Endothelial cell of umbilical vein (primary cell): ENCODE measurements at regions not wholly inside any gene's neighbourhood (a gene's known extent, or its start where the extent isn't known, plus 50 kb on each side); places are given as distances from the start of the nearest gene placed in this dataset.

ENCODE experiments used
- BruUV-seq: library from RNA; stranded (reverse); fragments of 400-500 nt; replicated peaks from 2 replicates; lab custom pipeline; 2021; lab: Mats Ljungman, UMichigan
- CTCF ChIA-PET: fragments of 300-600, 350-600 bp; sonication (Branson Sonifier 250); formaldehyde crosslinking; loops from one replicate; lab custom pipeline; 2021; ENCODE audit warnings: antibody characterized with exemption, inconsistent platforms; lab: Charles Lee
- POLR2A ChIA-PET: fragments of 300-600, 350-600 bp; sonication (Branson Sonifier 250); formaldehyde crosslinking; loops from one replicate; lab custom pipeline; 2021; ENCODE audit warnings: antibody characterized with exemption, inconsistent platforms; lab: Charles Lee
- DNase-seq: peaks from one replicate; pipeline ENCODE4 v3.0.0-alpha.2; 2011; ENCODE audit warnings: low read depth, low spot score
- FAIRE-seq: peaks from 2 replicates; lab custom pipeline; 2011; peaks lifted over from hg19 to GRCh38; lab: Jason Lieb, UNC
- H2AFZ ChIP-seq: 2 replicates; pipeline ENCODE4 v1.6.0; 2012; ENCODE audit warnings: low read depth, low read length, control low read depth, inconsistent platforms
- H3K27ac ChIP-seq: 2 replicates; pipeline ENCODE4 v1.5.1; 2011; ENCODE audit warnings: low read depth, mild to moderate bottlenecking, control low read depth, low read length, moderate library complexity; ENCODE audit not compliant: insufficient read depth
- H3K27me3 ChIP-seq, 2 experiments: 2 replicates each; pipeline versions ENCODE4 v1.6.0 to v1.6.1; 2011; ENCODE audit warnings: low read length in 2 of 2, mixed read lengths in 1 of 2; ENCODE audit not compliant: control insufficient read depth in 2 of 2, insufficient read depth in 2 of 2
- H3K36me3 ChIP-seq, 2 experiments: 2 replicates in 1 of 2; 3 replicates in 1 of 2; pipeline ENCODE4 v1.5.1; 2011; ENCODE audit warnings: low read length in 2 of 2, mild to moderate bottlenecking in 1 of 2, moderate library complexity in 1 of 2; ENCODE audit not compliant: control insufficient read depth in 2 of 2, insufficient read depth in 2 of 2; ENCODE audit errors: extremely low read depth in 1 of 2
- H3K4me1 ChIP-seq: 3 replicates; pipeline ENCODE4 v1.5.1; 2011; ENCODE audit warnings: mild to moderate bottlenecking, low read length; ENCODE audit not compliant: control insufficient read depth, insufficient read depth; ENCODE audit errors: extremely low read depth
- H3K4me2 ChIP-seq: 2 replicates; pipeline ENCODE4 v1.6.1; 2011; ENCODE audit warnings: low read length, control low read depth, mixed read lengths; ENCODE audit not compliant: insufficient read depth
- H3K4me3 ChIP-seq, 3 experiments: fragments of 200-600 bp in 1 of 3; sonication (generic), shearing (Covaris generic) in 1 of 3; replicated peaks in 1 of 3; 2 replicates each; pipeline ENCODE4 v1.5.1; 2011 to 2016; ENCODE audit warnings: control low read depth in 3 of 3, low read length in 3 of 3, mild to moderate bottlenecking in 2 of 3, inconsistent platforms in 1 of 3, low read depth in 1 of 3, moderate library complexity in 1 of 3; ENCODE audit not compliant: insufficient read depth in 1 of 3
- H3K79me2 ChIP-seq: 2 replicates; pipeline ENCODE4 v1.6.0; 2012; ENCODE audit warnings: low read length, inconsistent platforms; ENCODE audit not compliant: control insufficient read depth, insufficient read depth
- H3K9ac ChIP-seq: replicated peaks from 2 replicates; pipeline ENCODE3; 2011; ENCODE audit warnings: low read length, control low read depth; ENCODE audit not compliant: insufficient read depth; ENCODE audit errors: extremely low read depth
- H3K9me1 ChIP-seq: replicated peaks from 3 replicates; pipeline ENCODE4 v1.6.0; 2011; ENCODE audit warnings: mild to moderate bottlenecking, low read length; ENCODE audit not compliant: control insufficient read depth, insufficient read depth; ENCODE audit errors: extremely low read depth
- H3K9me3 ChIP-seq: replicated peaks from 2 replicates; pipeline ENCODE4 v1.5.1; 2012; ENCODE audit warnings: low read length, inconsistent platforms; ENCODE audit not compliant: control insufficient read depth, insufficient read depth
- H4K20me1 ChIP-seq: replicated peaks from 2 replicates; pipeline ENCODE3; 2011; ENCODE audit warnings: mild to moderate bottlenecking, low read length; ENCODE audit not compliant: control insufficient read depth, insufficient read depth; ENCODE audit errors: extremely low read depth
- CTCF ChIP-seq, 2 donors: IDR thresholded peaks; 1 replicate in 1 of 2; 2 replicates in 1 of 2; pipeline ENCODE4 v1.5.1; 2011; ENCODE audit warnings: low read length in 2 of 2, mild to moderate bottlenecking in 2 of 2, moderate library complexity in 2 of 2, control low read depth in 1 of 2, inconsistent platforms in 1 of 2, low read depth in 1 of 2; ENCODE audit not compliant: insufficient read depth in 1 of 2; ENCODE audit errors: extremely low read depth in 1 of 2
- EZH2 ChIP-seq: IDR thresholded peaks from 2 replicates; pipeline ENCODE4 v1.6.1; 2012; ENCODE audit warnings: borderline replicate concordance, low read depth, mild to moderate bottlenecking, moderate library complexity, low read length, inconsistent platforms; ENCODE audit not compliant: severe bottlenecking
- FOS ChIP-seq: IDR thresholded peaks from 2 replicates; pipeline ENCODE4 v1.6.1; 2011; ENCODE audit warnings: mild to moderate bottlenecking, low read length, moderate library complexity, borderline replicate concordance; ENCODE audit not compliant: insufficient read depth
- GATA2 ChIP-seq: IDR thresholded peaks from 2 replicates; pipeline ENCODE4 v1.7.0; 2011; ENCODE audit warnings: low read depth, mild to moderate bottlenecking, moderate library complexity, mixed read lengths, low read length; ENCODE audit not compliant: insufficient read length, insufficient read depth
- JUN ChIP-seq: IDR thresholded peaks from 2 replicates; pipeline ENCODE4 v1.6.1; 2011; ENCODE audit warnings: borderline replicate concordance, low read depth; ENCODE audit not compliant: insufficient read length, insufficient read depth
- MAX ChIP-seq: IDR thresholded peaks from 2 replicates; pipeline ENCODE4 v1.6.1; 2011; ENCODE audit not compliant: insufficient read depth, insufficient read length
- MYC ChIP-seq: IDR thresholded peaks from one replicate; pipeline ENCODE4 v1.6.1; 2011; ENCODE audit warnings: mild to moderate bottlenecking, low read depth, low read length
- POLR2A ChIP-seq: IDR thresholded peaks from 2 replicates; pipeline ENCODE4 v1.6.1; 2012; ENCODE audit warnings: low read depth, mild to moderate bottlenecking, control low read depth, low read length
- POLR2AphosphoS5 ChIP-seq: IDR thresholded peaks from 2 replicates; pipeline ENCODE4 v1.6.1; 2012; ENCODE audit warnings: low read depth, mild to moderate bottlenecking, control low read depth, low read length, moderate library complexity; ENCODE audit not compliant: insufficient read depth
- dilution Hi-C: fragments of 300-500 bp; cut with MboI; formaldehyde crosslinking; loops from one replicate; pipeline ENCODE4 v1.15.0; 2019; ENCODE audit warnings: low sequenced_read_pairs; ENCODE audit not compliant: extremely low pct_ligation_motif_present
- intact Hi-C: fragments of 100-400 bp; cut with micrococcal nuclease; formaldehyde crosslinking; loops from one replicate; pipeline ENCODE4 v1.10.0; 2022

GRCh38 chr5:39661026-39661779 lies 236.4 kb upstream of the DAB2 start:
- ChIA-PET CTCF (no interaction called here), POLR2A (no interaction called here)
- Histone ChIP-seq H3K36me3 (no peaks in the 10 kb centered on the region), H4K20me1 (no peaks in the 10 kb centered on the region), H3K4me3 (no peak overlapping the region), H3K9ac (no peak overlapping the region), H3K79me2 (no peaks in the 10 kb centered on the region), H3K9me3 (no peaks in the 10 kb centered on the region), H3K9me1 (no peaks in the 10 kb centered on the region), H3K27me3 (no peaks in the 10 kb centered on the region), H3K4me2 (no peak overlapping the region), H2AFZ (peak overlapping the region; percentile 14), H3K27ac (no peak overlapping the region), H3K4me1 (peaks cover 11% of the 10 kb centered on the region)
- TF ChIP-seq POLR2A (no peak), POLR2AphosphoS5 (no peak), CTCF (IDR thresholded peaks at IDR 0.05; ENCODE audit: extremely low read depth in 1 of 2, insufficient read depth in 1 of 2, low read depth in 1 of 2, low read length in 2 of 2) (no peak), FOS (no peak), GATA2 (no peak), EZH2 (no peak), MYC (no peak), JUN (no peak), MAX (no peak)
- no TSS peak for BruUV-seq
- intact Hi-C loops = no loop called here
- dilution Hi-C loops = no loop called here
- DNase-seq (peak; percentile 9), FAIRE-seq (peak; percentile 75)
